A549 (cell line): ENCODE measurements at regions not wholly inside any gene's neighbourhood (a gene's known extent, or its start where the extent isn't known, plus 50 kb on each side); places are given as distances from the start of the nearest gene placed in this dataset.
"Not testable (repeated sequence)": the region's sequence is repeated elsewhere in the genome, so short reads cannot be mapped to it uniquely, and the experiment has no call there.

Experiments
- ATAC-seq, 2 experiments: fragments of 200-7000 bp in 1 of 2; fragments of >200 bp in 1 of 2; cut with Nextera tagmentation in 1 of 2; cut with Tn5 transposase in 1 of 2; 3 replicates each; pipeline versions ENCODE4 v1.8.0 to v1.9.1; 2018 to 2020; ENCODE audit warnings: mild to moderate bottlenecking in 1 of 2, moderate library complexity in 1 of 2
- CTCF ChIA-PET: fragments of 300-600 bp; sonication (Branson Sonifier 250); formaldehyde crosslinking; extraction: SDS; loops from one replicate; lab custom pipeline; 2021; ENCODE audit warnings: antibody characterized with exemption, inconsistent platforms; lab: Yijun Ruan, JAX
- POLR2A ChIA-PET: fragments of 350-600 bp; formaldehyde crosslinking; extraction: SDS; loops from one replicate; lab custom pipeline; 2021; ENCODE audit warnings: antibody characterized with exemption, inconsistent platforms; lab: Yijun Ruan, JAX
- DNase-seq, 2 experiments: peaks; one replicate each; pipeline versions ENCODE4 v3.0.0 to v3.0.0-alpha.2; 2011 to 2016; ENCODE audit warnings: low read depth in 1 of 2, low spot score in 1 of 2
- FAIRE-seq: peaks from 2 replicates; lab custom pipeline; 2011; peaks lifted over from hg19 to GRCh38; lab: Jason Lieb, UNC
- H3K27ac ChIP-seq, 2 experiments: fragments of >200 bp; sonication (Bioruptor Twin); formaldehyde crosslinking; 3 replicates each; pipeline ENCODE4 v1.5.1; 2016 to 2017
- H3K4me1 ChIP-seq: fragments of >200 bp; sonication (Bioruptor Twin); formaldehyde crosslinking; 3 replicates; pipeline ENCODE4 v1.6.1; 2016
- H3K4me2 ChIP-seq: fragments of >200 bp; sonication (Bioruptor Twin); formaldehyde crosslinking; 3 replicates; pipeline ENCODE4 v1.6.1; 2016
- H3K4me3 ChIP-seq: fragments of >200 bp; sonication (Bioruptor Twin); formaldehyde crosslinking; 3 replicates; pipeline ENCODE4 v1.5.1; 2016
- H3K9me3 ChIP-seq: fragments of >200 bp; sonication (Bioruptor Twin); formaldehyde crosslinking; 3 replicates; pipeline ENCODE4 v1.6.1; 2016
- BHLHE40 ChIP-seq: IDR thresholded peaks from 2 replicates; pipeline ENCODE4 v1.6.1; 2012; ENCODE audit warnings: low read depth, low read length, inconsistent platforms
- CBX8 ChIP-seq: fragments of 200-600 bp; sonication (generic); IDR thresholded peaks from 2 replicates; pipeline ENCODE4 v1.6.1; 2016
- CEBPB ChIP-seq, 2 experiments: fragments of >200 bp in 1 of 2; sonication (Bioruptor Twin) in 1 of 2; formaldehyde crosslinking in 1 of 2; IDR thresholded peaks; 2 replicates each; pipeline ENCODE4 v1.6.1; 2012 to 2016
- EP300 ChIP-seq, 2 experiments: fragments of >200 bp; sonication (Bioruptor Twin); formaldehyde crosslinking; IDR thresholded peaks; 2 replicates in 1 of 2; 3 replicates in 1 of 2; pipeline ENCODE4 v1.6.1; 2016 to 2017
- FOSB ChIP-seq: fragments of 250-450 bp; sonication (Bioruptor Pico); IDR thresholded peaks from 2 replicates; pipeline ENCODE4 v1.5.0; 2020; ENCODE audit warnings: mild to moderate bottlenecking, moderate library complexity
- HOXA7 ChIP-seq: fragments of 250-450 bp; sonication (Bioruptor Pico); IDR thresholded peaks from 2 replicates; pipeline ENCODE4 v1.5.0; 2020; ENCODE audit warnings: mild to moderate bottlenecking, moderate library complexity
- HOXB5 ChIP-seq: fragments of 250-450 bp; sonication (Bioruptor Pico); IDR thresholded peaks from 2 replicates; pipeline ENCODE4 v1.5.0; 2020; ENCODE audit warnings: mild to moderate bottlenecking, moderate library complexity
- JUN ChIP-seq, 2 experiments: fragments of >200 bp; sonication (Bioruptor Twin); formaldehyde crosslinking; IDR thresholded peaks; 2 replicates in 1 of 2; 3 replicates in 1 of 2; pipeline ENCODE4 v1.6.1; 2016 to 2017
- JUNB ChIP-seq: fragments of >200 bp; sonication (Bioruptor Twin); formaldehyde crosslinking; IDR thresholded peaks from 2 replicates; pipeline ENCODE4 v1.6.1; 2016
- MAFK ChIP-seq: fragments of 450-650 bp; IDR thresholded peaks from 2 replicates; pipeline ENCODE4 v1.6.1; 2014; ENCODE audit not compliant: partially characterized antibody
- MYC ChIP-seq: IDR thresholded peaks from 2 replicates; pipeline ENCODE4 v1.6.1; 2012; ENCODE audit warnings: mild to moderate bottlenecking, inconsistent platforms, low read length, improper control_type of control experiment, borderline replicate concordance
- RCOR1 ChIP-seq: fragments of 150-350 bp; IDR thresholded peaks from 2 replicates; pipeline ENCODE4 v1.6.1; 2014; ENCODE audit warnings: antibody characterized with exemption, low read length, low read depth
- SMC3 ChIP-seq: fragments of >200 bp; sonication (Bioruptor Twin); formaldehyde crosslinking; IDR thresholded peaks from 3 replicates; pipeline ENCODE4 v1.6.1; 2018; ENCODE audit warnings: inconsistent platforms
- ZC3H11A ChIP-seq: fragments of 450-650 bp; IDR thresholded peaks from 2 replicates; pipeline ENCODE4 v1.6.1; 2014; ENCODE audit warnings: antibody characterized with exemption, mild to moderate bottlenecking
- ZSCAN20 ChIP-seq: fragments of 250-450 bp; sonication (Bioruptor Pico); IDR thresholded peaks from 2 replicates; pipeline ENCODE4 v1.8.0; 2022; ENCODE audit warnings: mild to moderate bottlenecking, moderate library complexity
- WGBS: methylation state at CpG from one replicate; pipeline ENCODE4 v1.1.6; 2017; ENCODE audit errors: missing lambda C conversion rate; 5-methylcytosine and 5-hydroxymethylcytosine counted together
- TF ChIP-seq, protein P1 (sequence below): IDR thresholded peaks from 2 replicates; pipeline ENCODE4 v1.6.1; 2012
- TF ChIP-seq, protein P2 (sequence below): IDR thresholded peaks from 2 replicates; pipeline ENCODE4 v1.6.1; 2012; ENCODE audit warnings: low read depth, borderline replicate concordance
- TF ChIP-seq, protein P3 (sequence below): IDR thresholded peaks from 2 replicates; pipeline ENCODE4 v1.6.1; 2012

GRCh38 chr6:11374036-11375010 is 141.9 kb upstream of the NEDD9 start:
- CTCF ChIA-PET = interaction anchor here (0.9 to 1.5 kb wide), 2 partner anchors 13 to 106 kb away, joined by 3 read pairs; no protein-coding TSS in a partner anchor

DNA sequence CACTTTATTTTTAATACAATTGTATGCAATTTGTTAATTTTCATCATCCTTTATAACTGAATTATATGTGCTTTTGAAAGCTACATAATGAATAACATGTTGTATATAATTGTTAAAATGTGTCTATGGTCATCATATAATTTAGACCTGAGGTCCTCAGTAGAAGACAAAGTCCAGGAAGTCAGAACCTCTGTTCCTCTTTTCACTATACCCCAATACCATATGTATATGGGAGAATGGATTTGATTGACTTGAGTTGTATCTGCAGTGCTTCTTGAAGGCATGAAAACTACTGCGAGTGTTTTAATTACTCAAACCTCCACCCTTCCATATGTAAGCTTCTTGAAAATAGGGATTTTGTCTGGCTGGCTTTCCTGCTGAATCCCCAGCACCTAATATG is 140.7 kb upstream of the NEDD9 start:
- POLR2A ChIA-PET = no interaction called here
- FAIRE-seq (no peak), ATAC-seq (no peak), DNase-seq (no peak)
- H3K4me2 ChIP-seq = no peak overlapping the region
- 0 out of 3 replicates have a peak, but pooled peaks cover 3% of the 10 kb centered on the region for H3K9me3 ChIP-seq
- no peak overlapping the region for H3K4me3 ChIP-seq
- peaks cover 11% of the 10 kb centered on the region for H3K4me1 ChIP-seq
- 90% methylated on average over 1 of the region's 1 CpG for WGBS
- CTCF ChIA-PET = interaction anchor here (0.9 to 1.5 kb wide), 2 partner anchors 12 to 107 kb away, joined by 3 read pairs; no protein-coding TSS in a partner anchor
- TF ChIP-seq CEBPB (IDR thresholded peaks at IDR 0.05) (no peak), BHLHE40 (no peak), CBX8 (no peak), SMC3 (no peak), RCOR1 (no peak), JUNB (no peak), MAFK (no peak), ZC3H11A (no peak), MYC (no peak), HOXA7 (CRISPR knock-in tag) (no peak), FOSB (CRISPR knock-in tag) (no peak), JUN (IDR thresholded peaks at IDR 0.05) (no peak), EP300 (IDR thresholded peaks at IDR 0.05) (no peak)
- TF ChIP-seq, protein P1, sequence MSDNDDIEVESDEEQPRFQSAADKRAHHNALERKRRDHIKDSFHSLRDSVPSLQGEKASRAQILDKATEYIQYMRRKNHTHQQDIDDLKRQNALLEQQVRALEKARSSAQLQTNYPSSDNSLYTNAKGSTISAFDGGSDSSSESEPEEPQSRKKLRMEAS = no peak
- H3K27ac ChIP-seq = no peak overlapping the region

More at GRCh38 chr6:11374036-11375010, 141.9 kb upstream of the NEDD9 start:
- peak overlapping the region in 1 of 2 experiments; percentile 47; a peak in 1 of 6 replicates for H3K27ac ChIP-seq
- no peak overlapping the region for H3K4me3 ChIP-seq
- FAIRE-seq (no peak), ATAC-seq (no peak), DNase-seq (no peak)
- no peak for TF ChIP-seq JUN (IDR thresholded peaks at IDR 0.05)
- H3K9me3 ChIP-seq = 0 out of 3 replicates have a peak, but pooled peaks cover 3% of the 10 kb centered on the region
- no peaks in the 10 kb centered on the region for H3K4me1 ChIP-seq
- 94% methylated on average over 4 of the region's 4 CpGs for WGBS
- H3K4me2 ChIP-seq = no peak overlapping the region
- POLR2A ChIA-PET = no interaction called here

DNA sequence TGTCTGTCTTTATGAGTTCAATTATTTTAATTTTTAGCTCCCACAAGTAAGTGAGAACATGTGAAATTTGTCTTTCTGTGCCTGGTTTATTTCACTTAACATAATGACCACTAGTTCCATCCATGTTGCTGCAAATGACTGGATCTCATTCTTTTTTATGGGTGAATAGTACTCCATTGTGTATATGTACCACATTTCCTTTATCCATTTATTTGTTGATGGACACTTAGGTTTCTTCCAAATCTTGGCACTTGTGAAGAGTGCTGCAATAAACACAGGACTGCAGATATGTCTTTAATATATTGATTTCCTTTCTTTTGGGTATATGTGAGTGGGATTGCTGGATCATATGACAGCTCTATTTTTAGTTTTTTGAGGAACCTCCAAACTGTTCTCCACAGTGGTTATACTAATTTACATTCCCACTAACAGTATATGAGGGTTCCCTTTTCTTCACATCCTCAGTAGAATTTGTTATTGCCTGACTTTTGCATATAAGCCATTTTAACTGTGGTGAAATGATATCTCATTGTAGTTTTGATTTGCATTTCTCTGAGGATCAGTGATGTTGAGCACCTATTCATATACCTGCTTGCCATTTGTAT is 139.8 kb upstream of the NEDD9 start:
- H3K27ac ChIP-seq, H3K9me3 ChIP-seq, DNase-seq, ATAC-seq, H3K4me3 ChIP-seq, H3K4me2 ChIP-seq, POLR2A ChIA-PET, FAIRE-seq: not testable (repeated sequence)
- CTCF ChIA-PET = interaction anchor here (1.5 kb wide), 1 partner anchor 11 kb away, joined by 3 read pairs; no protein-coding TSS in a partner anchor
- peaks cover 20% of the 10 kb centered on the region for H3K4me1 ChIP-seq

DNA sequence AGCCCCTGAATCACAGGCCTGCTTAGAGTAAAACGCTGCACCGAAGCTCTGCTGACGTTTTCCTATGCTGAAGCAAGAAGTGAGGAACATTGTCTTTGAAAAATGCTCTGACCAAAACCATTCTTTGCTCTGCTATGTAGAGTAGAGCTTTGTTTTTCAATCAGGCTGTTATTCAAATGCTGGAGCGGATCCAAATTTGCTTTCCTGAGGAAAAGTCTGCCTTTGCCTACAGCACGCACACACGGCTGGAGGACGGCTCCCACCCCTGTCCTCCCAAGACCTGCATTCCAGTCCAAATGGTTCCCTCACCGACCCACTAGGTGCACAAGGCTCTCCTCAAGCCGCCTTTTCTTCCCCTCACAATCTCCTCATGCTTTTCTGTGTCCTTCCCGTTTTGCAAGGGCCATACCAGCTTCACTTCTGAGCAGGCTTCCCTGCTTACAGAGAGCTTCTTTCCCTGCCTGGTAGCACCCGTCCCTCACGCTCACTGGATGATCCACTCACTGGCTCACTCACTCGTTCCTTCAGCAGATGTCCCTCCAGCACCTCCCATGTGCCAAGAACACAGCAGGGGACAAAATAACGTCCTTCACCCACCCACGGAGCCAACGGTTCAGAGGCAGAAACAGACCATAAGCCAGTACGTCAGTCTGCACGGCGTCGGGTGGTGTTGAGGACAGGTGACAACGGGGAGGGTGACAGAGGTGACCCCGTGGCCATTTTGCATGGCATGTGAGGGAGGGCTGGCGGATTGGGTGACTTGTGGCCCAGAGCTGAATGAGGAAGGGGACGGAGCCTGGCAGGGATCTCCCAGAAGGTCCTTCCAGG is 137.9 kb upstream of the NEDD9 start:
- no peak for ATAC-seq
- no peak for DNase-seq
- Histone ChIP-seq H3K4me3 (no peak overlapping the region), H3K4me2 (no peak overlapping the region), H3K27ac (peak overlapping the region in 1 of 2 experiments; percentile 93; a peak in 3 of 6 replicates), H3K4me1 (peaks cover 30% of the 10 kb centered on the region), H3K9me3 (no peaks in the 10 kb centered on the region)
- POLR2A ChIA-PET = no interaction called here
- FAIRE-seq = no peak
- TF ChIP-seq ZSCAN20 (CRISPR knock-in tag) = no peak
- TF ChIP-seq, protein P2, sequence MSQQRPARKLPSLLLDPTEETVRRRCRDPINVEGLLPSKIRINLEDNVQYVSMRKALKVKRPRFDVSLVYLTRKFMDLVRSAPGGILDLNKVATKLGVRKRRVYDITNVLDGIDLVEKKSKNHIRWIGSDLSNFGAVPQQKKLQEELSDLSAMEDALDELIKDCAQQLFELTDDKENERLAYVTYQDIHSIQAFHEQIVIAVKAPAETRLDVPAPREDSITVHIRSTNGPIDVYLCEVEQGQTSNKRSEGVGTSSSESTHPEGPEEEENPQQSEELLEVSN = no peak
- no peak for TF ChIP-seq CEBPB (IDR thresholded peaks at IDR 0.05)
- no peak for TF ChIP-seq HOXA7 (CRISPR knock-in tag)
- TF ChIP-seq, protein P3, sequence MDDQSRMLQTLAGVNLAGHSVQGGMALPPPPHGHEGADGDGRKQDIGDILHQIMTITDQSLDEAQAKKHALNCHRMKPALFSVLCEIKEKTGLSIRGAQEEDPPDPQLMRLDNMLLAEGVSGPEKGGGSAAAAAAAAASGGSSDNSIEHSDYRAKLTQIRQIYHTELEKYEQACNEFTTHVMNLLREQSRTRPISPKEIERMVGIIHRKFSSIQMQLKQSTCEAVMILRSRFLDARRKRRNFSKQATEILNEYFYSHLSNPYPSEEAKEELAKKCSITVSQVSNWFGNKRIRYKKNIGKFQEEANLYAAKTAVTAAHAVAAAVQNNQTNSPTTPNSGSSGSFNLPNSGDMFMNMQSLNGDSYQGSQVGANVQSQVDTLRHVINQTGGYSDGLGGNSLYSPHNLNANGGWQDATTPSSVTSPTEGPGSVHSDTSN = no peak
- TF ChIP-seq HOXB5 (CRISPR knock-in tag) = no peak
- no peak for TF ChIP-seq SMC3
- no peak for TF ChIP-seq BHLHE40
- no peak for TF ChIP-seq MYC
- TF ChIP-seq EP300 (IDR thresholded peaks at IDR 0.05) = no peak
- WGBS = 94% methylated on average over 19 of the region's 24 CpGs
- CTCF ChIA-PET = interaction anchor here (1.1 kb wide), 1 partner anchor 125 kb away, joined by 4 read pairs; no protein-coding TSS in a partner anchor
